Limb (tissue), 2 donors: ENCODE measurements at regions not wholly inside any gene's neighbourhood (a gene's known extent, or its start where the extent isn't known, plus 50 kb on each side); places are given as distances from the start of the nearest gene placed in this dataset.
"Not testable (repeated sequence)": the region's sequence is repeated elsewhere in the genome, so short reads cannot be mapped to it uniquely, and the experiment has no call there.

Experiments
- DNase-seq, 2 donors: peaks; one replicate each; pipeline ENCODE4 v3.0.0-alpha.2; 2016; ENCODE audit errors: extremely low spot score in 2 of 2

- DNase-seq, result no peak
These were observed 353.0 kb upstream of the RUNX1 start for GRCh38 chr21:35402061-35402460.

- DNase-seq, result no peak
These were observed 352.4 kb upstream of the RUNX1 start for GRCh38 chr21:35401476-35401875.

- DNase-seq, result peak; percentile 44 to 86
These were observed 351.3 kb upstream of the RUNX1 start for GRCh38 chr21:35400233-35400939.

GRCh38 chr21:35399706-35400105 lies 350.6 kb upstream of the RUNX1 start:
- DNase-seq, result no peak

- no peak for DNase-seq
These were observed 350.0 kb upstream of the RUNX1 start for GRCh38 chr21:35399002-35399530.

GRCh38 chr21:35398346-35398982 lies 349.4 kb upstream of the RUNX1 start:
- DNase-seq, result no peak

GRCh38 chr21:35397781-35398180 lies 348.7 kb upstream of the RUNX1 start:
- DNase-seq, result peak in 1 of 2 donors; percentile 29

GRCh38 chr21:35396655-35397054 lies 347.6 kb upstream of the RUNX1 start:
- DNase-seq, result no peak

GRCh38 chr21:35395728-35396127 lies 346.6 kb upstream of the RUNX1 start:
- DNase-seq, result no peak

- no peak for DNase-seq
These were observed 345.7 kb upstream of the RUNX1 start for GRCh38 chr21:35394634-35395369.

GRCh38 chr21:35394049-35394448 lies 344.9 kb upstream of the RUNX1 start:
- no peak for DNase-seq

- peak; percentile 41 to 58 for DNase-seq
These were observed 341.1 kb upstream of the RUNX1 start for GRCh38 chr21:35390013-35390776.

- no peak for DNase-seq
These were observed 337.5 kb upstream of the RUNX1 start for GRCh38 chr21:35386491-35387079.

- DNase-seq, result no peak
These were observed 335.3 kb upstream of the RUNX1 start for GRCh38 chr21:35384375-35384774.

GRCh38 chr21:35382696-35383095 lies 333.6 kb upstream of the RUNX1 start:
- DNase-seq, result no peak

GRCh38 chr21:35381743-35382310 lies 332.7 kb upstream of the RUNX1 start:
- DNase-seq, result no peak

- not testable (repeated sequence) for DNase-seq
These were observed 331.2 kb upstream of the RUNX1 start for GRCh38 chr21:35380304-35380703.

- no peak for DNase-seq
These were observed 329.8 kb upstream of the RUNX1 start for GRCh38 chr21:35378881-35379280.

- DNase-seq, result no peak
These were observed 328.5 kb upstream of the RUNX1 start for GRCh38 chr21:35377505-35378090.

- no peak for DNase-seq
These were observed 327.5 kb upstream of the RUNX1 start for GRCh38 chr21:35376406-35377135.
